Fibroblast of lung (primary cell): ENCODE measurements at regions not wholly inside any gene's neighbourhood (a gene's known extent, or its start where the extent isn't known, plus 50 kb on each side); places are given as distances from the start of the nearest gene placed in this dataset.

Source experiments
- EZH2 ChIP-seq: IDR thresholded peaks from 2 replicates; pipeline ENCODE4 v1.5.1; 2012; ENCODE audit warnings: low read length, control low read depth, mild to moderate bottlenecking; ENCODE audit errors: missing control alignments
- TF ChIP-seq, protein P1 (sequence below), 2 donors: IDR thresholded peaks in 1 of 2; conservative IDR thresholded peaks in 1 of 2; 1 replicate in 1 of 2; 2 replicates in 1 of 2; pipeline ENCODE4 v1.5.1; 2011 to 2012; ENCODE audit warnings: low read length in 2 of 2, control low read depth in 1 of 2, inconsistent platforms in 1 of 2, low read depth in 1 of 2, mild to moderate bottlenecking in 1 of 2

DNA sequence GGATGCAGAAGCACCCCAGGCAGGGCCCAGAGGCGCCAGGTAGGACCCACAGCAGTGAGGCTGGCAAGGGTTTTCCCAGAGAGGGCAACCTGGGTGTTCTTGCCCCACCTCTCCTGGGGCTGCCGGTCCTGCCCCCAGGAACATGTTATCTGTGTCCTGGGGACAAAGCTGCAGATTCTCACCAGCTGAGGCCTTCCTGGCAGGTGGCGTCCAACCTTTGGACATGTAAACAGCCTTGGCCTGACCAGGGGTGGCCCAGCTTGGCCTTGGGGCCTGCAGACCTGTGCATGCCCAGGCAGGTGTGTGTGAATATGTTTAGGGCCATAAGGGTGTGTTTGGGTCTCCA lies 101.8 kb upstream of the LARP1 start:
- TF ChIP-seq, protein P1, sequence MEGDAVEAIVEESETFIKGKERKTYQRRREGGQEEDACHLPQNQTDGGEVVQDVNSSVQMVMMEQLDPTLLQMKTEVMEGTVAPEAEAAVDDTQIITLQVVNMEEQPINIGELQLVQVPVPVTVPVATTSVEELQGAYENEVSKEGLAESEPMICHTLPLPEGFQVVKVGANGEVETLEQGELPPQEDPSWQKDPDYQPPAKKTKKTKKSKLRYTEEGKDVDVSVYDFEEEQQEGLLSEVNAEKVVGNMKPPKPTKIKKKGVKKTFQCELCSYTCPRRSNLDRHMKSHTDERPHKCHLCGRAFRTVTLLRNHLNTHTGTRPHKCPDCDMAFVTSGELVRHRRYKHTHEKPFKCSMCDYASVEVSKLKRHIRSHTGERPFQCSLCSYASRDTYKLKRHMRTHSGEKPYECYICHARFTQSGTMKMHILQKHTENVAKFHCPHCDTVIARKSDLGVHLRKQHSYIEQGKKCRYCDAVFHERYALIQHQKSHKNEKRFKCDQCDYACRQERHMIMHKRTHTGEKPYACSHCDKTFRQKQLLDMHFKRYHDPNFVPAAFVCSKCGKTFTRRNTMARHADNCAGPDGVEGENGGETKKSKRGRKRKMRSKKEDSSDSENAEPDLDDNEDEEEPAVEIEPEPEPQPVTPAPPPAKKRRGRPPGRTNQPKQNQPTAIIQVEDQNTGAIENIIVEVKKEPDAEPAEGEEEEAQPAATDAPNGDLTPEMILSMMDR (conservative IDR thresholded peaks at IDR 0.05 in 1 of 2, IDR thresholded peaks at IDR 0.05 in 1 of 2; ENCODE audit: low read depth in 1 of 2, low read length in 2 of 2) = no peak
- no peak for TF ChIP-seq EZH2
